Thoracic aorta (tissue), 2 donors: ENCODE measurements at regions not wholly inside any gene's neighbourhood (a gene's known extent, or its start where the extent isn't known, plus 50 kb on each side); places are given as distances from the start of the nearest gene placed in this dataset.

Source experiments
- ATAC-seq: fragments of 150-250 bp; one replicate; pipeline ENCODE4 v1.8.0; 2017; ENCODE audit warnings: low read depth; ENCODE audit not compliant: insufficient number of reproducible peaks, low FRiP score
- DNase-seq: peaks from one replicate; pipeline ENCODE4 v3.0.0-alpha.2; 2020; ENCODE audit warnings: low spot score
- H3K27ac ChIP-seq, 2 donors: fragments of 200-600 bp; sonication (generic); 1 replicate in 1 of 2; 2 replicates in 1 of 2; pipeline ENCODE4 v1.5.1; 2016; ENCODE audit warnings: mild to moderate bottlenecking in 2 of 2, moderate library complexity in 2 of 2
- H3K27me3 ChIP-seq: fragments of 200-600 bp; sonication (generic); replicated peaks from 2 replicates; pipeline ENCODE4 v1.6.0; 2016; ENCODE audit warnings: mild to moderate bottlenecking; ENCODE audit not compliant: insufficient read depth
- H3K36me3 ChIP-seq: fragments of 200-600 bp; sonication (generic); one replicate; pipeline ENCODE4 v1.5.1; 2016
- H3K4me1 ChIP-seq, 2 donors: fragments of 200-600 bp; sonication (generic); 1 replicate in 1 of 2; 2 replicates in 1 of 2; pipeline versions ENCODE4 v1.5.1 to v1.6.0; 2016; ENCODE audit warnings: low read depth in 2 of 2, mild to moderate bottlenecking in 1 of 2; ENCODE audit not compliant: control insufficient read depth in 1 of 2
- H3K4me3 ChIP-seq: fragments of 200-600 bp; sonication (generic); 2 replicates; pipeline ENCODE4 v1.5.1; 2016; ENCODE audit warnings: mild to moderate bottlenecking
- H3K9me3 ChIP-seq: fragments of 200-600 bp; sonication (generic); 2 replicates; pipeline ENCODE4 v1.5.1; 2016
- TF ChIP-seq, protein P1 (sequence below): fragments of 200-600 bp; sonication (generic); IDR thresholded peaks from one replicate; pipeline ENCODE4 v1.5.1; 2019; ENCODE audit warnings: antibody characterized with exemption

DNA sequence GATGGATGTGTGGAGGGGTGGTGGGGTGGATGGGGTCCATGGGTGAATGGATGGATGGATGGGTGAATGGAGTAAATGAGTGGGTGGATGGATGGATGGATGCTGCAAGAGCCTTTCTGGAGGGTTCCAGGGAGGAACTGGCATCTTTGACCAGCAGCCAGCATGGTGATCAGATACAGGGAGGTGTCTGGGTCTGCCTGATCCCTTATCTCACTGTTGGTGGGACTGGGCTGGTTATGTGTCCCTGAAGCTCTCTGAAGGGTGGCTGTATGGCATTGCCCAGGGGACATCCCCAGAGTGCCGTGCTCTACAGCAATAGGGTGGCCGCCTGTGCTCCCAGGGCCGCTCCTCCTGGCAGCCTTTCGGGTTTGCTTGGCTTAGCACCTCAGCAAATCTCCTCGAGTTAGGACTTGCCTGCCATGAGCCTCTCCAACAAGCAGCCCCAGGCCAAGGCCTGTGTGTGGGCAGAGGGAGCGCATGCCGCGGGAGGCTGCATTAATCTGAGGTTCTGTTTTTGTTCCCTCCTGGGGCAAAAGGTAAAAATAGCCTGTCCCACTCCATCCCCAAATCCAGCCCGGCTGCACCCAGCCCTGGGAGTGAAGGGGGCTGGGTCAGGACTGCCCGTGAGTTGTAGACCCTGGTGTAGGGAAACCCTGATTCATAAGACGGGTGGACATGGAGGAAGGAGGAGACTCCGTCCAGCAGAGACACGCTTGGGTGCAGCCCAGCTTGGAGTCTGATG lies 165.4 kb downstream of the SEC14L1 start:
- DNase-seq (no peak), ATAC-seq (no peak)
- Histone ChIP-seq H3K9me3 (no peaks in the 10 kb centered on the region), H3K4me1 (peaks cover 3 to 5% of the 10 kb centered on the region in 2 donors), H3K4me3 (no peak overlapping the region), H3K27ac (no peak overlapping the region), H3K36me3 (no peaks in the 10 kb centered on the region), H3K27me3 (no peaks in the 10 kb centered on the region)
- TF ChIP-seq, protein P1, sequence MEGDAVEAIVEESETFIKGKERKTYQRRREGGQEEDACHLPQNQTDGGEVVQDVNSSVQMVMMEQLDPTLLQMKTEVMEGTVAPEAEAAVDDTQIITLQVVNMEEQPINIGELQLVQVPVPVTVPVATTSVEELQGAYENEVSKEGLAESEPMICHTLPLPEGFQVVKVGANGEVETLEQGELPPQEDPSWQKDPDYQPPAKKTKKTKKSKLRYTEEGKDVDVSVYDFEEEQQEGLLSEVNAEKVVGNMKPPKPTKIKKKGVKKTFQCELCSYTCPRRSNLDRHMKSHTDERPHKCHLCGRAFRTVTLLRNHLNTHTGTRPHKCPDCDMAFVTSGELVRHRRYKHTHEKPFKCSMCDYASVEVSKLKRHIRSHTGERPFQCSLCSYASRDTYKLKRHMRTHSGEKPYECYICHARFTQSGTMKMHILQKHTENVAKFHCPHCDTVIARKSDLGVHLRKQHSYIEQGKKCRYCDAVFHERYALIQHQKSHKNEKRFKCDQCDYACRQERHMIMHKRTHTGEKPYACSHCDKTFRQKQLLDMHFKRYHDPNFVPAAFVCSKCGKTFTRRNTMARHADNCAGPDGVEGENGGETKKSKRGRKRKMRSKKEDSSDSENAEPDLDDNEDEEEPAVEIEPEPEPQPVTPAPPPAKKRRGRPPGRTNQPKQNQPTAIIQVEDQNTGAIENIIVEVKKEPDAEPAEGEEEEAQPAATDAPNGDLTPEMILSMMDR: no peak

- TF ChIP-seq, protein P1: no peak
- Histone ChIP-seq H3K9me3 (no peaks in the 10 kb centered on the region), H3K27ac (no peak overlapping the region), H3K36me3 (no peaks in the 10 kb centered on the region), H3K27me3 (no peaks in the 10 kb centered on the region), H3K4me1 (peaks cover 3 to 5% of the 10 kb centered on the region in 2 donors), H3K4me3 (no peak overlapping the region)
- DNase-seq (no peak), ATAC-seq (no peak)
Measured at GRCh38 chr17:77306790-77307478, 166.2 kb downstream of the SEC14L1 start.

- H3K36me3 ChIP-seq: no peaks in the 10 kb centered on the region
- TF ChIP-seq, protein P1: no peak
- H3K9me3 ChIP-seq: no peaks in the 10 kb centered on the region
- no peaks in the 10 kb centered on the region for H3K27me3 ChIP-seq
- no peak overlapping the region for H3K4me3 ChIP-seq
- no peak for DNase-seq
- no peak overlapping the region for H3K27ac ChIP-seq
- peaks cover 3 to 8% of the 10 kb centered on the region in 2 donors for H3K4me1 ChIP-seq
- ATAC-seq: no peak
Measured at GRCh38 chr17:77307479-77308198, 166.9 kb downstream of the SEC14L1 start.

DNA sequence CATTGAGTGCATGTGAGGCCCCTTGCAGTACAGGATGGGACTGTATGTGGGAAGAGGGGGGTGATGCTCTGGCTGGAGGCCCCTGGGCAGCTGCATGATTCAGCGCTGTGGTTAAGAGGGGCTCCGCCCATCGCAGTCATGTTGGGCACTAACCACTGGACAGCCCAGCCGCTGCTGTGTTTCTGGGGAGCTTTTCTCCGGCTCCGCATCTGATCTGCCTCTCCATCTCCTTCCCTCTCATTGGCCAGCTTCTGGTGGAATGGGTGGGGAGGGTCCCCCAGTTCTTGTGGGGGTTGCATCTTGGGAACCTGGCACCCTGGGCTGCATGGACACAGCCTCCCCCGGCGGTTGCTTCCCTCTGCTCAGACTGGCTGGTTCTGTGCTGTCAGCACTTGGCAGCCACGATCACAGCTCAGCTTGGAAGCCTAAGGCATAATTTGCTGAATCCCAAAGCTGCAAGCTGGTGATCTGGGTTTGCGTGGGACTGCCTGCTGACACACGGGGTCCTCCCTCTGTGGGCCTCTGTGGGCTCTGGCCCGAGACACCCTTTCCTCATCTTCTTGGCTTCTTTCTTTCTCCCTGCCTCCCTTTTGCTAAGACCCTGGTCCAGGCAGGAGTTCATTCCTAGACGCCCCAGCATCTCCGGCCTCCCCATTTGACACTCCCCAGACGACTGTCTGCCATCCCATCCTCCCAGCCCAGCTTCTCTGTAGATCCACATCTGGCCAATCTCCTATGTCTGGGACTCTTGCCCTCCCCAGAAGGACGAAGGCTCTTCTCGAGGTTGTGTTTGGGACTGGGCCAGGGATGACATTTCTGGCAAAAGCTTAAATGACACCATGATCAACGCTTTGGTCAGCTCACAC lies 168.3 kb downstream of the SEC14L1 start:
- no peaks in the 10 kb centered on the region for H3K27me3 ChIP-seq
- TF ChIP-seq, protein P1: no peak
- H3K36me3 ChIP-seq: no peaks in the 10 kb centered on the region
- no peak overlapping the region for H3K4me3 ChIP-seq
- DNase-seq: no peak
- no peak for ATAC-seq
- no peak overlapping the region for H3K27ac ChIP-seq
- no peaks in the 10 kb centered on the region for H3K9me3 ChIP-seq
- peaks cover 14 to 22% of the 10 kb centered on the region in 2 donors for H3K4me1 ChIP-seq
